ENCODE measurements at regions not wholly inside any gene's neighbourhood (a gene's known extent, or its start where the extent isn't known, plus 50 kb on each side); places are given as distances from the start of the nearest gene placed in this dataset.

- TF ChIP-seq ZFP30 (CRISPR knock-in tag; IDR thresholded peaks at IDR 0.05; ENCODE audit: borderline replicate concordance) (no peak), SOX6 (IDR thresholded peaks at IDR 0.05) (peak; percentile 98), NCOA2 (IDR thresholded peaks at IDR 0.05; ENCODE audit: partially characterized antibody in 2 of 2) (peak in 1 of 2 experiments; percentile 61), GTF2A2 (tag; IDR thresholded peaks at IDR 0.05) (no peak), CCAR2 (IDR thresholded peaks at IDR 0.05; ENCODE audit: low read depth, low read length) (no peak), SAFB (IDR thresholded peaks at IDR 0.05; ENCODE audit: borderline replicate concordance, low read depth, low read length) (no peak), TBL1XR1 (IDR thresholded peaks at IDR 0.05; ENCODE audit: low read length in 2 of 2) (peak; percentile 86 to 97; a peak in 3 of 4 replicates), ZNF512 (tag; IDR thresholded peaks at IDR 0.05) (no peak), MYNN (IDR thresholded peaks at IDR 0.05) (peak; percentile 42; the same call in 1 of the 2 replicates), MYNN (CRISPR knock-in tag; IDR thresholded peaks at IDR 0.05) (no peak), STAT5A (IDR thresholded peaks at IDR 0.05; ENCODE audit: borderline replicate concordance, low read length) (no peak), NFIX (CRISPR knock-in tag; IDR thresholded peaks at IDR 0.05; ENCODE audit: low read depth) (no peak), MCM7 (IDR thresholded peaks at IDR 0.05) (no peak), ELF4 (CRISPR knock-in tag; IDR thresholded peaks at IDR 0.05) (peak; percentile 81), THRA (IDR thresholded peaks at IDR 0.05) (no peak), POLR2A (conservative IDR thresholded peaks at IDR 0.05) (no peak), PREB (CRISPR knock-in tag; IDR thresholded peaks at IDR 0.05) (no peak), ZZZ3 (IDR thresholded peaks at IDR 0.05) (0 out of 2 replicates have a peak, but pooled peaks have one; percentile 29), KLF16 (IDR thresholded peaks at IDR 0.05) (no peak; the same call in 1 of the 2 replicates), ZNF134 (CRISPR knock-in tag; conservative IDR thresholded peaks at IDR 0.05) (no peak), ARID1B (IDR thresholded peaks at IDR 0.05) (peak; percentile 92), USF2 (CRISPR knock-in tag; IDR thresholded peaks at IDR 0.05) (no peak), CHD4 (IDR thresholded peaks at IDR 0.05; ENCODE audit: insufficient read depth, insufficient replicate concordance, low read depth, low read length, poor library complexity, severe bottlenecking) (no peak), FOXO4 (CRISPR knock-in tag; IDR thresholded peaks at IDR 0.05) (0 out of 2 replicates have a peak, but pooled peaks have one; percentile 61), FOXA1 (IDR thresholded peaks at IDR 0.05; ENCODE audit: borderline replicate concordance) (peak; percentile 93; the same call in 1 of the 2 replicates)
Observed at GRCh38 chr1:45266151-45266801, 59.9 kb upstream of the ZSWIM5 start (continued).

Data from K562 (cell line).